ENCODE measurements at regions not wholly inside any gene's neighbourhood (a gene's known extent, or its start where the extent isn't known, plus 50 kb on each side); places are given as distances from the start of the nearest gene placed in this dataset.

GRCh38 chr1:198833706-198834503 is 195.1 kb downstream of the PTPRC start:
- TF ChIP-seq ARNTL (CRISPR knock-in tag; IDR thresholded peaks at IDR 0.05; ENCODE audit: borderline replicate concordance, low read depth) (no peak), ZNF70 (CRISPR knock-in tag; IDR thresholded peaks at IDR 0.05) (no peak), ISL1 (CRISPR knock-in tag; IDR thresholded peaks at IDR 0.05) (no peak), CREB5 (CRISPR knock-in tag; IDR thresholded peaks at IDR 0.05; ENCODE audit: low read depth) (no peak)
- TF ChIP-seq, protein P1, sequence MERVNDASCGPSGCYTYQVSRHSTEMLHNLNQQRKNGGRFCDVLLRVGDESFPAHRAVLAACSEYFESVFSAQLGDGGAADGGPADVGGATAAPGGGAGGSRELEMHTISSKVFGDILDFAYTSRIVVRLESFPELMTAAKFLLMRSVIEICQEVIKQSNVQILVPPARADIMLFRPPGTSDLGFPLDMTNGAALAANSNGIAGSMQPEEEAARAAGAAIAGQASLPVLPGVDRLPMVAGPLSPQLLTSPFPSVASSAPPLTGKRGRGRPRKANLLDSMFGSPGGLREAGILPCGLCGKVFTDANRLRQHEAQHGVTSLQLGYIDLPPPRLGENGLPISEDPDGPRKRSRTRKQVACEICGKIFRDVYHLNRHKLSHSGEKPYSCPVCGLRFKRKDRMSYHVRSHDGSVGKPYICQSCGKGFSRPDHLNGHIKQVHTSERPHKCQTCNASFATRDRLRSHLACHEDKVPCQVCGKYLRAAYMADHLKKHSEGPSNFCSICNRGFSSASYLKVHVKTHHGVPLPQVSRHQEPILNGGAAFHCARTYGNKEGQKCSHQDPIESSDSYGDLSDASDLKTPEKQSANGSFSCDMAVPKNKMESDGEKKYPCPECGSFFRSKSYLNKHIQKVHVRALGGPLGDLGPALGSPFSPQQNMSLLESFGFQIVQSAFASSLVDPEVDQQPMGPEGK (CRISPR knock-in tag; IDR thresholded peaks at IDR 0.05; ENCODE audit: borderline replicate concordance): no peak
